ENCODE measurements at regions not wholly inside any gene's neighbourhood (a gene's known extent, or its start where the extent isn't known, plus 50 kb on each side); places are given as distances from the start of the nearest gene placed in this dataset.
"Not testable (repeated sequence)": the region's sequence is repeated elsewhere in the genome, so short reads cannot be mapped to it uniquely, and the experiment has no call there.

GRCh38 chr18:77373730-77374445, 124.2 kb downstream of the GALR1 start:
- no peak for DNase-seq

- DNase-seq = no peak
These were observed 124.8 kb downstream of the GALR1 start for GRCh38 chr18:77374446-77374805.

DNA sequence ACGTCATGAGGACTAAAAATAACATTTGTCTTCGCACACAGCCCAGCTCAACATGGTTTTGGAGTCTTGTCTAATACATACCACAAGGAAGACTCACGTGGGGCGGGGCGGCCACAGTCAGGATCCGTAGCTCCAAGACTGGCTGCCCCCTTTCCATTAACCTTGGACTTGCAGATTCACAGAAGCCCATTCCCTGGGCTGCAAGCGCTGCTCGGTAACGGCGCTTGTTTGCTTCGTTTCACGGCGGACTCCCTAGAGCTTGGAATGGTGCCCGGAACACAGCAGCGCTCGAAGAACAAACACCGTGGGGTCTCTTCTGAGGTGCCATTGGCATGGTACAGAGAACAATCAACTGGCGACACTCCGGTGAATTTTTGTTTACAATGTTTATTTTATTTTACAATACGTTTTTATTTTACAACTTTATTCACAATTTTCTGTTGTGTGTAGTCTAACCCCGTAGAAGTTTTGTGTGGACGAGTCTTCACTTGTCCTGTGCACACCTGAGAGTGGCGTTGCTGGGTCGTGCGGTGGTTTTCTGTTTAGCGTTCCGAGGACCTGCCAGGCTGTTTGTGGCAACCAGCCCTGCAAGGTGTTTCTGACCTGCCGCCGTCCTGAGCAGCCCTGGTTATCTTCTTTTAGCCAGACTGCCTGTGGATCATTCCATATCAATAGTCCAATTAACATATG, 126.5 kb downstream of the GALR1 start:
- DNase-seq = no peak

- no peak for DNase-seq
These were observed 127.1 kb downstream of the GALR1 start for GRCh38 chr18:77376733-77377094.

- DNase-seq = no peak
These were observed 128.2 kb downstream of the GALR1 start for GRCh38 chr18:77377813-77378212.

DNA sequence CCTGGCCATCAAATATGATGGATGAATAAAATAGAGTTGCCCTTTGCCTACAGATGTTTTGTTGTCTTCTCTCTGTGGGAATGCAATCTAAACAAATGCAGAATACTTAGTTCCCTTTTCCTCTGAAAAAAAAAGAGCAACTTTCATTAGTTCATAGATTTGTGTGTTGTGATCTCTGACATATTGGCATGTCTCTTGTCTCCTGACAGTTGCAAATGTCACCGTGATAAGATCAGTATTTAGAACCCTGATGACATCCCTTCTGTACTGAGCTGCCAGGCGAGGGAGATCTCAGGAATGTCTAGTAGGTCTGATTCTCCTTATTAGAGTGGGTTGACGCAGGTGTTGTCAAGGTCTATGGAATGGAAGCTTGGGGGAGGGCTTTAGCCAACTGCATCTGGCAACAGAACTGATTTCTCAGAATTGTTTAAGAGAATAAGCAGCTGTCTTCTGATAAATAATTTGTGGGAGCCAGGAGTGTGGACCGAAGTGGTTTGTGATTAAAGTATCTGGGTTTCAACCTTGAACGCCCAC, 130.4 kb downstream of the GALR1 start:
- no peak for DNase-seq

GRCh38 chr18:77380695-77381094, 131.0 kb downstream of the GALR1 start:
- no peak for DNase-seq

DNA sequence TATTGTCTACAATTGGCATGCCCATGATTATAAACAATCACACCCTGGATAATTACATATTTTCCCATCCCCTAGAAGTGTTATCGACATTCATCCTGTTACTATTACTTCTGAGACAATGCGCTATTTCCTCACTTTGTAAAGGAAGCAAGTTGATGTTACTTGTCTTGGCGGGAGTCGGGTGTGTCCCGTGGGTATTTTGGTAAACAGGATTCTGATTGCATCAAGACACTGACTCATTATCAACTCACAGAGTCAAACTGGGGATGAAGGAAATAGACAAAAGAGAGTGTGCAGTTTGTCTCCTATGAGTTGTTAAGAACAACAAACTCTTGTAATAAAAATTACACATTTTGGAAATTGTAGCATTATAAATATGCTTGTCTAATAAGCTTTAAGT, 142.7 kb downstream of the GALR1 start:
- no peak for DNase-seq

- DNase-seq = no peak
These were observed 143.9 kb downstream of the GALR1 start for GRCh38 chr18:77393519-77393918.

DNA sequence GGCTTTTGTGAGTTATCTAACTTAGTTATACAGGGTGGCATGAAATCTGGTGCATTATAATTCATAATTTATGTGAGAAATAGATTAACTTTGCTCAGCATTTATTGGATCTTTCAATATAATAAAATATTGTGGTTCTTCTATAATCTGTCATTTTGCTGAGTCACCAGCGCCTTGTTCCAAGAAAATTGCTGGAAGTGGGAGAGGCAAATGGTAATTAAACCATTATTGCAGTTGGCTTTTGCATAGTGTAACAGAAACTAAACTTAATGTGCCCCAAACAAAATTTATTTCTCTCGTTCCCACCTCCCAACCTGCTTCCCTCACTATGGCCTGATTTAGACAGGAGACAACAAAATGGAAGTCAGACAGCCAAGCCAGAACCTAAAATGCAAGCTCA, 146.3 kb downstream of the GALR1 start:
- DNase-seq = no peak

GRCh38 chr18:77397056-77397455, 147.4 kb downstream of the GALR1 start:
- no peak for DNase-seq

DNA sequence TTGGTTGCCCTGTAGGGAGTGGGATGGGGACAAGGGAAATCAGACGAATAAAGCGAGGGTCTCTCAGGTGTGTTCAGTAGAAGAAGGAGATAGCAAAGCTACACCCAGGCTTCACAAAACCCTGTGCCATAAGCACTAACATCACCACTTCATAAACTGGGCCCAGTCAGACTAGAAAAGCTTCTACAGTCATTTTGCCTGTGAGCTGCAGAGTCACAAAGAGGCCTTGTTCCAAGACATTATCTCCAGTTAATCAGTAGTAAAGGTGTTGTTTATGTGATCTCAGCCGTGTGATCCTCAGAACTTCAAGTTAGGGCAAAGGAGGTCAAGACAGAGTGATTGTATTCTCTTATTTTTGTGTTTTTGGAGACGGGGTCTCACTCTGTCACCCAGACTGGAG, 148.0 kb downstream of the GALR1 start:
- no peak for DNase-seq

GRCh38 chr18:77400561-77400960, 150.9 kb downstream of the GALR1 start:
- DNase-seq = no peak

- no peak for DNase-seq
These were observed 151.5 kb downstream of the GALR1 start for GRCh38 chr18:77401173-77401572.

DNA sequence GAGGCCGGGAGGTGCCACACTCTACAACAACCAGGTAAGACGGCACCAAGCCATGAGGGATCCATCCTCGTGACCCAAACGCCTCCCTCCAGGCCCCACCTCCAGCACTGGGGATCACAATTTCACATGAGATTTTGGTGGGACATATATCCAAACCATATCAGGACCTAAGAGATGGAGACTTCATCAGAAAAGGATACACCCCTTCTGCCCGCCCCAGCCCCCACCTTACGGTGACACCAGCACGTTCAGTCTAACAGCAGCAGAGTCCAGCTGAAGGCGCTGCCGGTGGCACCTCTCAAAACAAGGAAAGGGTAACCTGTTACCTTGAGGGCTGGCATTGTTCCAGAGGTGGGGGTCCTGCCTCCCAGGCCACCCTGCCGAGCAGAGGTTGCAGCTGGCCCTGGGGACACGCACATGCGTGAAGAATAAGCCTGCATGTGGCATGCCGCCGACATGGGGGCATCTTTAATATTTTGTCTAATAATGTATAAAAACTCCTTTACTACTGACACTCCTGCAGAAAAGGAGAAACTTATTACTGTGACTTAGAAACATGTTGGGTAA, 154.4 kb downstream of the GALR1 start:
- DNase-seq = no peak

GRCh38 chr18:77405096-77405495, 155.4 kb downstream of the GALR1 start:
- DNase-seq = no peak

GRCh38 chr18:77407733-77408132, 158.1 kb downstream of the GALR1 start:
- no peak for DNase-seq

DNA sequence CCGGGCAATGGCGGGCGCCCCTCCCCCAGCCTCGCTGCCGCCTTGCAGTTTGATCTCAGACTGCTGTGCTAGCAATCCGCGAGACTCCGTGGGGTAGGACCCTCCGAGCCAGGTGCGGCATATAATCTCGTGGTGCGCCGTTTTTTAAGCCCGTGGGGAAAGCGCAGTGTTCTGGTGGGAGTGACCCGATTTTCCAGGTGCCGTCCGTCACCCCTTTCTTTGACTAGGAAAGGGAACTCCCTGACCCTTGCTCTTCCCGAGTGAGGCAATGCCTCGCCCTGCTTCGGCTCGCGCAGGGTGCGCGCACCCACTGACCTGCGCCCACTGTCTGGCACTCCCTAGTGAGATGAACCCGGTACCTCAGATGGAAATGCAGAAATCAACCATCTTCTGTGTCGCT, 171.9 kb downstream of the GALR1 start:
- DNase-seq = not testable (repeated sequence)

DNA sequence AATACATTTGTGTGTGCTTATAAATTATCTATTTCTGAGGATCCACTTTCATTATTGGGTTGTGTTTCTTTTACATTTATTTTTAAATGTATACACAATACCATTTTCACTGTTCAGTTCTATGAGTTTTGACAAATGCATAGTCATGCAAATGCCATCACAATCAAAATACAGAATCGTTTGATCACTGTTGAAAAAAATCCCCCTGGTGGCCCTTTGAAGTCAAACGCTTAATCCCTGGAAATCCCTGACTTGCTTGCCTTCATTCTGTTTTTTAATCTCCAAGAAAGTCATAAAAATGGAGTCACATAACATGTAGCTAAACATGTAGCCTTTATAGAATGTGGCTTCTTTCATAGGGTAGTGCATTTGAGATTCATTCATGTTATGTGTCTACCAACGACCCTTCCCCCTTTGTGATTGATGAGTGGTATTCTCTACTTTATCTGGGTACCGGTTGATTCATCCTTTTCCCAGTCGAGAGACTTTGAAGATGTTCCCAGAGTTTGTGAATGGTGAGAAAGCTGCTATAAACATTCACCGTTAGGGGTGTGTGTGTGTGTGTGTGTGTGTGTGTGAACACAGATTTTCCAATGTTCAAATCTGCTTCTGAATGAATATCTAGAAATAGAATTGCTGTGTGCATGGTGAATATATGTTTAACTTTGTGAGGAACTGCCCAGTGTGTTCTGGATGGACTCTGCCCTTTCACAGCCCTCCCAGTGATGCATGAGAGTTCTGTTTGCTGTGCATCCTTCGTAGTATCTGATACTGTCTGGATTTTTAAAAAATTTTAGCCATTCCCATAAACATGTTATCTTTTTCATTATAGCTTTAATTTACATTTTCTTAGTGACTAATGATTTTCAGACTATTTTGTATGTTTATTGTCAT, 173.6 kb downstream of the GALR1 start:
- DNase-seq = no peak

- no peak for DNase-seq
These were observed 183.4 kb downstream of the GALR1 start for GRCh38 chr18:77433076-77433475.

GRCh38 chr18:77439888-77440287, 190.2 kb downstream of the GALR1 start:
- no peak for DNase-seq

GRCh38 chr18:77442393-77442792, 192.7 kb downstream of the GALR1 start:
- DNase-seq = no peak

GRCh38 chr18:77444385-77444784, 194.7 kb downstream of the GALR1 start:
- no peak for DNase-seq

All from CD4-positive, alpha-beta T cell treated with Interleukin-15 for 1 hour (primary cell).